GM13977 (cell line): ENCODE measurements at regions not wholly inside any gene's neighbourhood (a gene's known extent, or its start where the extent isn't known, plus 50 kb on each side); places are given as distances from the start of the nearest gene placed in this dataset.
A peak's percentile ranks its signal among the peaks of the same experiment; 100 is the strongest.

Source experiments
- DNase-seq: peaks from one replicate; pipeline ENCODE4 v3.0.0; 2012; ENCODE audit warnings: low spot score
- CTCF ChIP-seq: IDR thresholded peaks from 2 replicates; pipeline ENCODE4 v1.5.1; 2012; ENCODE audit warnings: mild to moderate bottlenecking, control low read depth; ENCODE audit not compliant: insufficient read depth; ENCODE audit errors: extremely low read depth, missing control alignments
- in situ Hi-C: fragments of 300-500 bp; cut with MboI; formaldehyde crosslinking; loops from one replicate; pipeline ENCODE4 v1.12.0; 2022; ENCODE audit warnings: low sequenced_read_pairs, low pct_unique_long_range_greater_than_20kb, mixed read lengths, inconsistent platforms; ENCODE audit not compliant: unreplicated experiment

DNA sequence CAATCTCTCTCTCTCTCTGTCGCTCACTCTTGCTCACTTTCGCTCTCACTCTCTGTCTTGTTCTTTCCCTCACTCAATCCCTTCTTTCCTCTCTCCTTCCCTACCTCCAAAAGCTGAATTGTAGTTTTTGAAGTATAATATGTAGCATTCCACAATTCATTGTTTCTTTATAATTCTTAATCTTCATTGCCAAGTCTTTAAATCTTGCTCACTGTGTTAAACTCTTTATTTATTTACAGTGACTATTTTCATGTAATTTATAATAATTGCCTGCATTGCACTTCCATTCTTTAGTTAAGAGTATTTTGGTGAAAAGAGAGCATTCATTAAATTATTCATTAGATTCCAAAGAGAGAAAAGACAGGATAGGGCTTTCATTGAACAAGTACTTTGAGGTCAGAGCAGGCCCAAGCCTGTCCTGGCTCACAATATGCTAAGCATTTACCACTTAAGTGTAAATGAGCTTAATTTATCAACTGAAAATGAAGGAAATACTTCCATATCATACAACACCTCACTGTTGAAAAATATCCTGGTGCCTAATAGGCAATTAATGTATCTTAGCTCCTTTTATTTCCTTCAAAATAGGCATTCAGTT, 257.4 kb upstream of the SLITRK1 start:
- in situ Hi-C loops: no loop called here
- TF ChIP-seq CTCF: no peak

GRCh38 chr13:84137292-84137691, 255.0 kb upstream of the SLITRK1 start:
- in situ Hi-C loops: no loop called here
- peak; percentile 8 for DNase-seq
- TF ChIP-seq CTCF: no peak

More for the DNA sequence above, 257.4 kb upstream of the SLITRK1 start:
- DNase-seq: no peak

GRCh38 chr13:84136582-84136981, 254.3 kb upstream of the SLITRK1 start:
- no peak for DNase-seq
- no peak for TF ChIP-seq CTCF
- in situ Hi-C loops: no loop called here

GRCh38 chr13:84132491-84132890, 250.2 kb upstream of the SLITRK1 start:
- DNase-seq: no peak
- no peak for TF ChIP-seq CTCF
- in situ Hi-C loops: no loop called here

GRCh38 chr13:84131249-84131648, 249.0 kb upstream of the SLITRK1 start:
- in situ Hi-C loops: no loop called here
- DNase-seq: no peak
- TF ChIP-seq CTCF: no peak

- no peak for TF ChIP-seq CTCF
- no peak for DNase-seq
- in situ Hi-C loops: no loop called here
These were observed 248.3 kb upstream of the SLITRK1 start for GRCh38 chr13:84130495-84131114.
